GM12874 (cell line): ENCODE measurements at regions not wholly inside any gene's neighbourhood (a gene's known extent, or its start where the extent isn't known, plus 50 kb on each side); places are given as distances from the start of the nearest gene placed in this dataset.

ENCODE experiments used
- TF ChIP-seq, protein P1 (sequence below): IDR thresholded peaks from 2 replicates; pipeline ENCODE4 v1.5.1; 2011; ENCODE audit warnings: low read depth, mild to moderate bottlenecking, control low read depth, low read length, moderate library complexity; ENCODE audit not compliant: insufficient read depth

DNA sequence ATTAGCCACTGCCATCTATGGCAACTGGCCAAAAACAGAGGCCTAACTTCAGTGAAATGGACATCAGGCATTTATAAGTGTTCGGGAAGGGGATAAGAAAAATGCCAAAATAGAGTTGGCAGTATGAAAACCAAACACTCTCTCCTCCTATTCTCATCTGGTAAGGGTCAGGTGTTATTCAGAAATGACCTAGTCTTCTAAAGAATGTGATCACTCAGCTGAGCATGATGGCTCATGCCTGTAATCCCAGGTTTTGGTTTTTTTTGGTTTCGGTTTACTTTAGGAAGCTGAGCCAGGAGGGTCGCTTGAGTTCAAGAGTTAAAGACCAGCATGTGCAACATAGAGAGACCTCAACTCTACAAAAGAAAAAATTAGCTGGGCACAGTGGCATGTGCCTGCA lies 170.3 kb downstream of the GRIN2B start:
- TF ChIP-seq, protein P1, sequence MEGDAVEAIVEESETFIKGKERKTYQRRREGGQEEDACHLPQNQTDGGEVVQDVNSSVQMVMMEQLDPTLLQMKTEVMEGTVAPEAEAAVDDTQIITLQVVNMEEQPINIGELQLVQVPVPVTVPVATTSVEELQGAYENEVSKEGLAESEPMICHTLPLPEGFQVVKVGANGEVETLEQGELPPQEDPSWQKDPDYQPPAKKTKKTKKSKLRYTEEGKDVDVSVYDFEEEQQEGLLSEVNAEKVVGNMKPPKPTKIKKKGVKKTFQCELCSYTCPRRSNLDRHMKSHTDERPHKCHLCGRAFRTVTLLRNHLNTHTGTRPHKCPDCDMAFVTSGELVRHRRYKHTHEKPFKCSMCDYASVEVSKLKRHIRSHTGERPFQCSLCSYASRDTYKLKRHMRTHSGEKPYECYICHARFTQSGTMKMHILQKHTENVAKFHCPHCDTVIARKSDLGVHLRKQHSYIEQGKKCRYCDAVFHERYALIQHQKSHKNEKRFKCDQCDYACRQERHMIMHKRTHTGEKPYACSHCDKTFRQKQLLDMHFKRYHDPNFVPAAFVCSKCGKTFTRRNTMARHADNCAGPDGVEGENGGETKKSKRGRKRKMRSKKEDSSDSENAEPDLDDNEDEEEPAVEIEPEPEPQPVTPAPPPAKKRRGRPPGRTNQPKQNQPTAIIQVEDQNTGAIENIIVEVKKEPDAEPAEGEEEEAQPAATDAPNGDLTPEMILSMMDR, result no peak

DNA sequence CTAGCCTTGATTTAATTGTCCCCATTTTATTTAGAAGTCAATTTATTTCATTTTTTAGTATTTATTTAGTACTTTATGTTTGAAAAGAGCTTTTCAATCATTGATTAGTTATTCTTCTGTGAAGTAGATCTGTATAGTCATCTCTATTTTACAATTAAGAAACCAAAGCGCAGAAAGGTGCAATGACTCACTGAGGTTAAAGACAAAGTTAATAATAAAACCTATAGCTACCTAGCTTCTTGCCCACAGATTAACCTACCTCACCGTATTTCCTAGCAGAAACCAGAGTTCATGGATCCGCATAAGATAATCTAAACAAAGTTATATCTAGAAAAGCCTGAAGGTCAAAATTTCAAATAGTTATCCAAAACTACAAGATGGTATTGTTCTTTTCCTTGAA lies 176.4 kb downstream of the GRIN2B start:
- TF ChIP-seq, protein P1, result no peak

DNA sequence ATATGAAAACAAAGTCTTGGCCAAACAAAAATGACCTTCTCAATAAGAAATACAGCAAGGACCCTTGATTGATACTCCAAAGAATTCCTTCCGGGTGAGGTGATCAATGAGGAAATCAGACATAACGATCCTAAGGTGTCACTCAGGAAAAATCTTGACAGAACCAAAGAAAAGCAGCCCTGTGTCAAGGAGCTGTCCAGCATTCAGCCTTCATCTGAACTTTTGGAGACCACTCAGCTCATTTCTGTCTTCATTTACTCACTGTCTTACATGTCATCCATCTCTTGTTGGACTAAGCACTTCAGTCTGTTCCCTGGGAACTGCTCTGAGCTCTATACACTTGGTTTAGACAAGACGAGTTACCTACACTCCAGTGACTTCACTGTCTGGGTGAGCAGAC lies 179.9 kb downstream of the GRIN2B start:
- TF ChIP-seq, protein P1, result no peak

DNA sequence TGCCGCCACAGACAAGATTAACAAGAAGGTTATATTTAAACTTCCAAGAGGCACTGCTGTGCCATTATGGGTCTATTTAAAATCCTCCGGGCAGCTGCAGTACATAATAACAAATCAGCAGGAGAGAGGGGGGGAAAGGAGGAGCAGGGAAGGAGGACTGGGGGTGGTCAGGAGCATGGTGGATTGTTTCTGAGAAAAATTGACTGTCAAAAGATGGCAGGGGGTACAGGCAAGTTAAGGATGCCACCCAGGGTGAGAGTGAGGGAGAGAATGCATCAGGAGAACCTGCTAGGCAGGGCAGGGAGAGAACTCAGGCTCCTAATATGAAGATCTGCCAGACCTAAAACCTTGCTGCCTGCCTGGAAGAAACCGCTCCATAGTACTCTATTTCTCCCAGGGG lies 181.8 kb downstream of the GRIN2B start:
- TF ChIP-seq, protein P1, result no peak

DNA sequence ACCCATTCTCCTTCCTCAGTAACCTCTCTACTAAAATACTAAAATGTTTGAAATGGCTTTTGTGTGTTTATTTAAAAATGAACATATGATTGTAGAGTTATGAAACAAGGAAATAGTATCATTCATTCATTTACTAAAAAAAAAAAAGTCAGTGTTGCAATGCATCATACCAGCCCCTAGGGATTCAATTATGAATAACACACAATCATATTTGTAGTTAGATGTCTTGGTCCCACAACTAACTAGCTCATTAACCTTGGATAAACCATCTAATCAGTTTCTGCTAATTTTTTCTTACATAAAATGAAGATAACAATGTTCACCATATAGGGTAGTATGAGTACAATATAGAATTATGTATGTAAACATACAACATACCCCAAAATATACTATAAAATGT lies 183.2 kb downstream of the GRIN2B start:
- TF ChIP-seq, protein P1, result no peak

DNA sequence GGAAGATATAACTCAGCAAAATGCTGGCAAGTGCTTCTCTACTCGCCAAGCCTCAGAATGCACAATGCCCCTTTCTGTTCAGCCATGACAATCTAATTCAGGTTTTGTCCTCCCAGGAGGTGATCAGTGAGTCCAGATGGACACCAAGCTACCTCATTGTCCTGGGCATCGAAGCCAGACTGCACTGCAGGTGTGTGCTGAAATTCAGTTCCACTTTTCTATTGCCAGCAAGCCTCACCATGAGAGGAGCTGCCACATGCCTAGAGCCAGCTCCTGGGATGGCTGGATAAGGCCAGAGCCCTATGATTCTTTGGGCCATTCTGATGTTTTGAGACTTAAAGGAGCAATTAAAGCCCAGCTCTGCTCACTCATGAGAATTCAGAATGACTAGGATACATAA lies 186.7 kb downstream of the GRIN2B start:
- TF ChIP-seq, protein P1, result no peak

DNA sequence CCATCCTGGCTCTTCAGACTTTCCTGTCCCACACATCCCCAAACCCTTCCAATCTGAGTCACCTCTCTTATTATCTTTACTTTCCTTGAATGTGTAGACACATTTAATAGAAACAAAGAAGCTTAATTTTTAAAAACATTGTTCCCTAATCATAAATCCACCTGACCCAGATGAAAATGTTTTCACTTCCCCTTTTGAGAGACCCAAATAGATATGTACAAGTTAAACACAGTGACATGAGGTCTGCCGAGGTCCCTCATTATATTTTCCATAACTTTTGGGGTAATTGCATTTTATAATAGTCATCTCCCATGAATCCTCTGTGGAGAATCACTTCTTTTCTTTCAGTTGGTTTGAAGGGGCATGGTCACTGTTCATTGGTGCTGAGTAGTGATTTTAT lies 191.1 kb downstream of the GRIN2B start:
- TF ChIP-seq, protein P1, result no peak

DNA sequence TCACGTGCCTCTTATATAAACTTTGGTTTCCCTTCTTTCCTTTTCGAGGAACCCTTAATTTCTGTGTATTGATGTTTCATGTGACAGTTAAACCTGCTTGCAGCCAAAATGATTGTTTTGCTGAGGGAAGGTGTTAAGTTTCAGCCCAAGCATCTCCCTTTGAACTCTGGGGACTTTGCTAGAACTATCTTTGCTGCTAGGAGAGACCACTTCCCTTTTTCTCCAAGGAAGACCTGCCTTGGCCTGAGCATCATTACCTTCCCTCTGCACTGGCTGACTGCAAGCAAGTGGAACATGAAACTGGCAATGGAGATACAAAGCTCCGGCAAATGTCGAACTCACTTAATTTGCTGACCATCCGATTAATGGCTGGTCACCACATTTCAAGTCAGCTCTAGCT lies 192.8 kb downstream of the GRIN2B start:
- TF ChIP-seq, protein P1, result no peak
